ENCODE measurements at regions not wholly inside any gene's neighbourhood (a gene's known extent, or its start where the extent isn't known, plus 50 kb on each side); places are given as distances from the start of the nearest gene placed in this dataset.

DNA sequence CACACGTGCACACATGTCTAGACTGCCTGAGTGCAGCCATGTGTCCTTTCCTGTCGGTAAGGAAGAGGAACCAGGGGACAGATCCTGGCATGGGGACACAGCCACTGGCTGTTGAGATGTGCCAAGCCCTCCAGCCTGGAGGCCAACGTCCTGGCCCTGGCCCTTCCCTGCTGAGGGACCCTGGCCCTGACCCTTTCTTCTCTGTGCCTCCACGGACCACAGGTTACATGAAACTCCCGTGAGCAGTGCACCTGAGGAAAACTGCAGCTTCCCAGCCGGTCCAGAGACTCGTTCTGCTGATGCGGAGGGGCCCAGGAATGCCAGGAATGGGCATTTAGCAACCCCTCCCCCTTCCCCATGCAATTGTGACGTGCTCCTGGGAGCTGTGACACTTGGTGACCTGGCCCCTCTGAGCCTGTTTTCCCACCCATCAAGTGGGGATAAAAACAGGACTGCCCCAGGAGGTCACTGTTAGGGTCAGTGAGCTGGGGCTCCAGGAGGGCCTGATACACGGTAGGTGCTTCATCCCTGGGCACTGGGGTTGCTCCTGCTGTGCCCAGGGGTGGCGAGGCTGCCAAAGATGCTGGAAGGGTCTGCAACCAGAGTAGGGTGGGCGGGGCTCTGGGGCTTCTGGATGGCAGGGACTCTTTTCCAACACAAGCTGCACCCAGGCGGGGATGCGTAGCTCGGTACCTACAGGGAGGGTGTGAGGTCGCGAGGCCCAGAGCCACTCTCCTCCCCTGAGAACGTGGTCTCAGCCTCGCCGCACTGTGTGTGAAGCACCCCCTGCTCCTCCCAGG lies 151.5 kb downstream of the C9orf50 start:
- DNase-seq, result no peak

DNA sequence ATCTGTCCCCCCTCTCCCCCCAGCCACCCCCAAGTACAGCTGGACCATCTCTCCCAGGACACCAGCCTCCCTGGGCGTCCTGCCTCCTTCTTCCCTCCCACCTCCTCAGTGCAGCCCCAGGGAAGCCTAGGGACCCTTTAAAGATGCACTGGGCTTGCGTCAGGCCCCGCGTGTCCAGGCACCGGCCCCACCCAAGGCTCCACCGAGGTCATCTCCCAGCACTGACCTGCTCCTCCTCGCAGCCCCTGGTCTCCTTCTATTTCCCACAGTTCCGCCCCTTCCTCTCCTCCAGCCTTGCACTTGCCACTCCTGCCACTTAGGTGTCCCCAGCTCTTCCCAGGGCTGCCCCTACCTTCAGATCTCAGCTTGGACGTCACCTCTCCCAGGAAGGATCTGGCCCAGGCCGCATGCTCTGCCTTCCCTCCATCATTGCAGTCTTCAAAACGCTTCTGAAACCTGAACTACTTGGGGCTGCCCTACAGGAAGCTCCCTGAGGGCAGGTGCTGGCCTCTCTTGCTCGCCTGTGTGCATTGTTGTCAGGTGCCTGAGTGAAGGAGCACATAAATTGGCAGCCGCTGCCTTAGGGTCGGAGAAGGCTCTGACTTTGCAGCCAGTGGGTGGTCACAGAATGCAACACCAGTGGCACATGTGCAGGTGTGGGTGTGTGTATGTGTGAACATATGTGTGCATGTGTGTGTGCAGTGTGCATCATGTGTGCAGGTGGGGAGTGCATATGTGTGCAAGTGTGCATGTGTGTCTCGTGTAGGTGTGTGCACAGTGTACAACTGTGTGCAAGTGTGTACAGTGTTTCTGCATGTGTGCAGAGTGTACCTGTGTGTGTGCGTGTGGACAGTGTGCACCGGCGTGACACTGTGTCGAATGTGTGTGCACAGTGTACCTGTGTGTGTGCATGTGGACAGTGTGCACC lies 152.9 kb downstream of the C9orf50 start:
- DNase-seq, result no peak

DNA sequence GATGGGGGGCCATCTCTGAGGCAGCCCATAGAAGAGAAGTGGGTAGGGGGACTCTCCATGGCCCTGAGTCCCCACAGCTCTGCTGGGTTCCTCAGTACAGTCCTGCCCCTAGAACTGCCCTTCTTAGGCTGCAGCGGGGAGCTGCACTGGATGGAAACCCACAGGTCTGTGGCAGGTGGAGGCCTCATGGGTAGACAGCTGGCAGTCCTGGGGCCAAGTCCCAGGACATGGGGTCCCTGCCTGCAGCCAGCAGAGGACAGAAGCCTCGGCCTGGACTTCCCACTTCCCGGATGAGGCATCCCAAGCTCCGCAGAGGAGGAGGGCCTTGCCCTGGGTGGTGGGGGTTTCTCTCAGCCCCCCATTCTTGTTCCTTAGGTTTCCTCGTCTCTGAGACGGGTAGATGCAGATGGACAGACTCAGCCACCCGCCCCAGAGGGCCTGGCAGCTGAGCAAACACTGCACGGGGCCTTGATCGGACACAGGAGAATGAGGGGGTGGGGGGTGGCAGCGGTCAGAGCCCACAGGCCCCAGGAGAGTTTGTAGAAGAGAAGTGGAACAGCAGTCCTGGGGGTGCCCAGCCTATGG lies 153.8 kb downstream of the C9orf50 start:
- DNase-seq, result no peak

GRCh38 chr9:129465834-129466535 lies 154.9 kb downstream of the C9orf50 start:
- DNase-seq, result no peak

DNA sequence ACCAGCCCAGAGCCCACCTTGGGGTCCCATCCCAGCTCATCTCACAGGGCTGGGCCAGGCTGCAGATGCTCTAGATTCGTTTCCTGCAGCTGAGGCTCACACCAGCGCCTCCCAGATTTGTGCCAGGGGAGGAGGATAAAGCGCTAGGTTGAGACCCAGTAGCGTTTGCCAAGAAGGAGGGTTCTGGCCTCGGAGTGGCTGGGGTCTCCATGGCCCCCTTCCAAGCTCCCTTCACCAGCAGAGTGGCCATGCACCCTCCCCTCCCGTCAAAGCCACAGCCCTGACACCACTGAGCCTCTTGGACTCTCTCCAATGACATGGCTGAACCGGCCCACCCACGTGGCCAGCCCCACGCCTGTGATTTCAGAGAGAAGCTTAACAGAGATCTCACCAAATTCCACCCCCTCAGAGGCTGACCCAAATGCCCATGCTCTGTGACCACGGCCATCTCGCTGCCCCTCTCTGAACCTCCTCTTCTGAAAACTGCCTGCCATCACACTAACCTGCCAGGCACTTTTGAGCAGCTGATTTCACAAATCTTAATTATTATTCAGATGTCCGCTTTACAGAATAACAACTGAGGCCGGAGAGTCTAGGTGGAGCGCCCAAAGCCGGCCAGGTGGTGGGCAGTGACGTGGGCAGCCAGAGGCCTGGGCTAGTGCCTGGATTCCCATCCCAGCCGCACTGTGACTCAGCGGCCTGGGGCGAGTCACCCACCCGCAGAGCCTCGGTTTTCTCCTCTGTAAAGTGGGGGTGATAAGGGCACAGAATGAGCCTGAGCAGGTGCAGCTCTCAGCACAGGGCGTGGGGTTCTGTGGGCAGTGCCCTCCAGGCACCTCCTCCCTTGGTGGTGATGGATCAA lies 155.7 kb downstream of the C9orf50 start:
- DNase-seq, result no peak

- no peak for DNase-seq
Measured at GRCh38 chr9:129463994-129464393, 156.9 kb downstream of the C9orf50 start.

DNA sequence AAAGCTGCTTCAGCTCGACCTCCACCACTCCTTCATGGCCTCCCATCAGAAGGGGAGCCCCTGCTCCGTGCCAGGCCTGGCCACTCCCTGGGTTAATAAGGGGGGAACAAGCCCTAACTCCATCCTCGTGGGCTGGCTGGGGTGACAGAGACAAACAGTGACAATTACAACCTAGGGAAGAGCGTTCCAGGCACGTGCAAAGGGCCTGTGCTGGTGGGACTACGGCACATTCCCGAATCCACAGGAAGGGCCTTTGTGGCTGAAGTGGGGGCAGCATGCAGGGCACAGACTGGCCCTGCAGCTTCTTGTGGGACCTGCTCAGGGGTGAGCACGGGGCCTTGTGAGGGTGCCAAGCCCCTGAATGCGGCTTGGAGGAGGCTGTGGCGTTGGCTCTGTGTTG lies 157.4 kb downstream of the C9orf50 start:
- no peak for DNase-seq

DNA sequence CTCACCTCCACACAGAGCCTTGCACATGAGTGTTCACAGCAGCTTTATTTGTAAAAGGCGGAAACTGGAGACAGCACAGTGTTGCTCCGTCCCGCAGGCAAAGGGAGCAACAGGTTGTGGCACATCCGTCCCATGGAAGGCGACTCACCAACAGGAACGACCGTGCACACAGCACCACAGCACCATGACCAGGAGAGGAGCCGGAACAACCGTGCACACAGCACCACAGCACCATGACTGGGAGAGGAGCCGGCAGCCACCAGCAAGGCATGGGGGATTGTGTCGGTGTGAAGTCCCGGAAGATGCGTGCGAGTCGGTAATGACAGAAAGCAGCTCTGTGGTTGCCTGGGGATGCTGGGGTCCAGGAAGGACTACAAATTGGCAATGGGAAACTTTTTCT lies 158.5 kb downstream of the C9orf50 start:
- DNase-seq, result no peak

- peak; percentile 82 to 89 for DNase-seq
Measured at GRCh38 chr9:129460323-129461261, 160.3 kb downstream of the C9orf50 start.

- DNase-seq, result no peak
Measured at GRCh38 chr9:129459547-129460322, 161.2 kb downstream of the C9orf50 start.

DNA sequence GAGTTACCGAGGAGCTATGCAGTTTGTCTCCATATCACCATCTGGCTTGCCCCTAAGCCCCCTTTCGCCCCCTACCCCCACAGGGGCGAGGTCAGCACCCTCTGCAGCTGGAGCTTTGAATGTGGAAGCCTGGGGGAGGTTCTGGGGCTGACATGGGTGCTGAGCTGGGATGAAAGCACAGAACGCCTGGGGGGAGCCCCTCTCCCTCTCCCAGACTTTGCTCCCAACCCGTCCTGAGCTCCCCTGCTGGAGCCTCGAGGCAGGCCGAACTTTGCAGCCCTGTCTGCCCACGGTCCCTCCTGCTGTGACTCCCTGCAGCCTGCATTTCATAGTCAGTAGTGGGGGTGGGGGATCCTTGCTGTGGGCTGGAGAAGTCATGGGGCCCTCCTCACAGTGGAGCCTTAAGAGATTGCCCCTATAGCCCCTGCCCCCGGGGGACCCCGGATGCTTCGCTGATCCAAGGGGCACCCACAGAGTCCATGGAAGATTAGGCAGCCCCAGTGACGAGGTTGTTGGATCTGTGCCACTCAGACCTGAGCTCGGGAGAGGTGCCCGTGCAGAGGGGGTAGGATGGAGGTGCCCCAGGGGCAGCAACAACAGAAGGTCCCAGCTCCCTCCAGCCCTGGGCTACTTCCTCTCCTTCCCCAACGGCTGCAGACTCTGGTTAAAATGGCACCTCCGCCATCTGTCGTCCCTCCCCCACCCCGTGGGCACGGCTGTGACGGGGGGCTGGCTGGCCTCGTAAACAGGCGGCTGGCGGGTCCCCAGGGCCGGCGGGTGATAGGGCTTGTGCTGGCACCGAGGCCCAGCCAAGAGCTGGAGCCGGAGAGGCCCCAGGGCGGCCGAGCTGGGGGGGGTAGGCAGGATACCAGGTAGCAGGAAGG lies 162.0 kb downstream of the C9orf50 start:
- no peak for DNase-seq

- no peak for DNase-seq
Measured at GRCh38 chr9:129458155-129458661, 162.7 kb downstream of the C9orf50 start.

GRCh38 chr9:129457325-129457779 lies 163.5 kb downstream of the C9orf50 start:
- DNase-seq, result no peak

DNA sequence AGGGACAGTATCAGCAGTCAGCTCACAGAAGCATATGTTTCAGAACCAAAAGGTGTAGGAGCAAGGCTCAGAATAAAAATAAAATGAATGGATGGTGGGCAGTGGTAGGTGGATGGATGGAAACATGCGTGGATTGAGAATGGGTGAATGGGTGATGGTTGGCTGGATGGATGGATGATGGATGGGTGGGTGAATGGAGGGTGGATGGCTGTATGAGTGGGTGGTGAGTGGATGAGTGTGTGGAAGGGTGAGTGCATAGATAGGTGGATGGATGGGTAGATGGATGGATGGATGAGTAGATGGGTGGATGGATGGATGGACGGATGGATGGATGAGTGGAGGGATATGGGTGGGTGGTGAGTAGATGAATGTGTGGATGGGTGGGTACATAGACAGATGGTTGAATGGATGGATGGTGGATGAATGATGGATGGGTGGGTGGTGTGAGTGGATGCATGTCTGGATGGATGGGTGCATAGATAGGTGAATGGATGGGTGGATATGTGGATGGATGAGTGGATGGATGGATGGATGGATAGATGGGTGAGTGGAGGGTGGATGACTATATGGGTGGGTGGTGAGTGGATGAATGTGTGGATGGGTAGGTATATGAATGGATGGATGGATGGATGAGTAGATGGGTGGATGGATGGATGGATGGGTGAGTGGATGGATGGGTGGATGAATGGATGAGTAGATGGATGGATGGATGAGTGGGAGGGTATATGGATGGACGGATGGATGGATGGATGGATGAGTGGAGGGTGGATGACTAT lies 164.2 kb downstream of the C9orf50 start:
- no peak for DNase-seq

DNA sequence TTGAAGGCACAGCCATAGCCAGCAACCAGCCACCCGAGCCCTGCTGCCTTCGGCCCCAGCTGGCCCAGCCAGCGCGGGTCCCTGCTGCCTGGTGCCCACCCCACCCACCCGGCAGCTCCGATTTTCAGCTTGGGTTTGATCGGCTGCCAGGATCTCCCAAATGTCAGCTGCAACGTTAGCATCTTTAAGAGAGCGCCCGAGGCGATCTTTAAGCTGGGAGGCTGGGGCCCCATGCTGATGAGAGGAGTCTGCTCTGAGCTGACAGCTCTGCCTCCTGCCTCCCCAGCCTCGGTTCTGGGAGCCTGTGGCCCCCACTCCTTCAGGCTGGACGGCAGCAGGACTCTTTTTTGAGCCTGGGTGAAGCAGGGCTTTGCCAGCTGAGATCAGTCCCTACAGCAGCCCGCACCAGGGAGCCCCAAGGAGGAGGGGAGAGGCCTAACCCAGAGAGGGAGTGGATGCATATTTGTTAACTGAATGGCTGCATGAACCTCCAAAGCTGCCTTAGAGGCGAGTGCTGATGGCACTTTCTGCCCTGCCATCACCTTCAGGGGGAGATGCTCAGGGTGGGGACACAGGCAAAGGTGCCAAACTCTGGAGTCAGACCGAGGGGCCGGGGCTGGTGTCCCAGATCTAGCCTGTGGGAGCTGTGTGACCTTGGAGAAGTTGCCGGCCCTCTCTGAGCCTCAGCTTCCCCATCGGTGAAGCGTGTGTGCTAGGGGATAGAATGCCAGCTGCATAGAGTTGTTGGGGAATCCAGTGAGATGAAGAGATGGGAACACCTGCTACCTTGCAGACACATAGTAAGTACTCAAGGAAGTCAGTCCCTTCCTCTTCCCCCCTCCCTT lies 165.5 kb downstream of the C9orf50 start:
- no peak for DNase-seq

DNA sequence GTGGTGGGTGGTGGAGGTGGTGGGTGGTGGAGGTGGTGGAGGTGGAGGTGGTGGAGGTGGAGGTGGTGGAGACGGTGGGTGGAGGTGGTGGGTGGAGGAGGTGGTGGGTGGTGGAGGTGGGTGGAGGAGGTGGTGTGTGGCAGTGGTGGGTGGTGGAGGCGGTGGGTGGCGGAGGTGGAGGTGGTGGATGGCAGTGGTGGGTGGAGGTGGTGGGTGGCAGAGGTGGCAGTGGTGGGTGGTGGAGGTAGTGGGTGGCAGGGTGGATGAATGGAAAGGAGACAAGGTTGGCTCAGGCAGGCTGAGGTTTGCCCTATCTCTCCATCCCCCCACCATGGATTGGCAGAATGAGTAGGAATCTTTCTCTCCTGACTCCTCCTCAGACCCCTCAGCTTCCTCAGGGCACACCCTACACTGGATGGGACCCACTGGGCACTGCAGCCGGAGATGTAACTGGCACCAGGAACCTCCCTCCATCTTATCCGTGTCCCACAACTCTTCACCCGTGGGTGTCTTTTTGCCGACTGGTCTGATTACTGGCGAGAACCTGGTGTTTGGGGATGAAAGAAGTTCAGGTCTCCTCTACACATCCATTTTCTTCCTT lies 166.3 kb downstream of the C9orf50 start:
- DNase-seq, result no peak
